Dermis microvascular lymphatic vessel endothelial cell (primary cell): ENCODE measurements at regions not wholly inside any gene's neighbourhood (a gene's known extent, or its start where the extent isn't known, plus 50 kb on each side); places are given as distances from the start of the nearest gene placed in this dataset.
"Not testable (repeated sequence)": the region's sequence is repeated elsewhere in the genome, so short reads cannot be mapped to it uniquely, and the experiment has no call there.

ENCODE experiments used
- DNase-seq, 2 donors: peaks; one replicate each; pipeline versions ENCODE4 v3.0.0 to v3.0.0-alpha.2; 2010; ENCODE audit warnings: low read depth in 2 of 2

DNA sequence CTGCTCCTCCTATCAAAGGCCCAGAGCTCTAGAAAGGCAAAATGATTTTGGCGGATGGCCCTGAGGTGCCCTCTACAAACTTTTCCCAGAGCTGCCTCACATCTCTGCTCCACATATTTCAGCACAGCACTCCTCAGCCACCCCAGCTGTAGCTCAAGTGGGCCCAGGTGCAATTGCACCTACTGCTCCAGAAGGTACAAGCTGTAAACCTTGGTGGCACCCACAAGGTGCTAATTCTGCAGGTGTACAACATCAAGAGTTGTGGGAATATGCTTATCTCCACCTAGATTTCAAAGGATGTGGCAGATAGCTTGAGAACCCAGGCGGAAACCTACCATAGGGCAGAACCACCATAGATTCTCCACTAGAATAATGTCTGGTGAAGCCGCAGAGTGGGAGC is 432.2 kb downstream of the TMEM232 start:
- DNase-seq: no peak

DNA sequence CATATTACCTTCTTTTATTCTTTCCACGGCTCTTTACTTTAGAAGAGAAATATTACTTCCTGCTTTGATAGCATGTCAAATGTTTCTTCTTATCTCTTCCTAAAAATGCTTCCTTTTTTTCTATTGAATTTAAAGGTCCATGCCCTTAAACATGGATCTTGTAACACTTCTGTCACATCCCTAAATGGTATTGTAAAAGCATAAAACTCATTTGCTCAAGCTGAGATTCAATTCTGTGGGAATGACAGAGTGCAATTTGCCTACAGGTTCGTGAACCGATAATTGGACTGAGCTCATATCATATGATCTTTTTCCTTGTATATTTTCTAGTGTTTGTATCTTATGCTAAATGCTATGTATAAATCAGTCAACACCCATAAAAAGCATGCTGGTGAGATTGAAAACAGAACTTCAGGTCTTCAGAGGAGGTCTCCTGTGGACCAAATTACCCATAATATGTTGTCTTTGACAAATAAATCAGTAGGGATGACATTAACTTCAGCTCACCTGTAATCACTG is 429.3 kb downstream of the TMEM232 start:
- DNase-seq: no peak

DNA sequence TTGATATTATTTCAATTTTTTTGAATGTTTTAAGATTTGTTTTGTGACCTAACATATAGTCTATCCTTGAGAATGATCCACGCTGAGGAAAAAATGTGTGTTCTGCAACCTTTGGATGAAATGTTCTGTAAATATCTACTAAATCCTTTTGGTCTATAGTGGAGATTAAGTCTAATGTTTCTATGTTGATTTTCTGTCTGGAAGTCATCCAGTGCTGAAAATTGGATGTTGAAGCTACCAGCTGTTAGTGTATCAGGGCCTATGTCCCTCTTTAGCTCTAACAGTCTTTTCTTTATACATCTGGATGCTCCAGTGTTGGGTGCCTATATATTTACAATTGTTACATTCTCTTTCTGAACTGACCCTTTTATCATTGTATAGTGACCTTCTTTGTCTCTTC is 422.3 kb downstream of the TMEM232 start:
- no peak for DNase-seq

DNA sequence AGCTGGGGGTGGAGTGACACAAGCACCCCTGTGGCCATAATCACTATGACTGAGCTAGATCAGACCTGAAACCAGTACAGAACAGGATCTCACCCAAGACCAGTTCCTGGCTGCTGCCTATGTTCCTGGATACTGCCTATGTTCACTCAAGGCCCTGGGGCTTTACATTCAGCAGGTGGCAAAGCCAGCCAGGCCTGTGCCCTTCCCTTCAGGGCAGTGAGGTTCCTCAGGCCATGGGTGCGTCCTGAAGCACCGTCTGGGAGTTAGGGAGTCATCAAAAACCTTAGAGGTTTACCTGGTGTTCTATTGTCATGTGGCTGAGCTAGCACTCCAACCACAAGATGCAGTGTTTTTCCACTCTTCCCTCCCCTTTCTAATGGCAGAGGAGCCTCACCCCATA is 419.8 kb downstream of the TMEM232 start:
- DNase-seq: no peak

DNA sequence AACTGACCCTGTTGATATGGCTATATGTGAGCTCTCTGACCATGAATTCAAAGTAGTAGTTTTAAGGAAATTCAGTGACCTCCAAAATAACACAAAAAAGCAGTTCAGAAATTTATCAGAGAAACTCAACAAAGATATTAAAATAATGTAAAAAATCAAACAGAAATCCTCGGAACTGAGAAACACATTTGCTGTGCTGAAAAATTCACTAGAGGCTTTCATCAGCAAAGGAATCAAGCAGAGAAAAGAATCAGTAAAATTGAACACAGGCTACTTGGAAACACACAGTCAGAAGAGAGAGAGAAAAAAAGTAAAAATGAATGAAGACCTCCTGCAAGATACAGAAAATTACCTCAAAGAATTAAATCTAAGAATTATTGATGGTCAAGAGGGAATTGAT is 417.2 kb downstream of the TMEM232 start:
- no peak for DNase-seq

DNA sequence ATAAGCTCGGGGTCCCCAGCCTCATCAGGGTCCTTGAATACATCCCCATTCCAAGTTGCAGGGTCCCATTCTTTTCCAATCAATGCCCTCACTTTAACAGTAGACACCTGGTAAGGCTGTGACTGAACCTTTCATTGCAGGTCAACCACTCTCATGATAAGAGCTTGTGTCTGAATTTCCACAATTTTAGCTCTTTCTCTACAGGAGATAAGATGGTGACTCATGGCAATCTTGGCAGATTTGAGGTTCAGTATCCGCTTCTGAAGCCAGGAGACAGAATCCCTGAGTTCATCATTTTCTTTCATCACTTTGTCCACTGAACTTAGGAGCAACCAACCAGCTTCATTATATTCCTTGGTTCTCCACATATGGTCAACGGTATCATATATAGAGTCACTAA is 409.9 kb downstream of the TMEM232 start:
- not testable (repeated sequence) for DNase-seq

DNA sequence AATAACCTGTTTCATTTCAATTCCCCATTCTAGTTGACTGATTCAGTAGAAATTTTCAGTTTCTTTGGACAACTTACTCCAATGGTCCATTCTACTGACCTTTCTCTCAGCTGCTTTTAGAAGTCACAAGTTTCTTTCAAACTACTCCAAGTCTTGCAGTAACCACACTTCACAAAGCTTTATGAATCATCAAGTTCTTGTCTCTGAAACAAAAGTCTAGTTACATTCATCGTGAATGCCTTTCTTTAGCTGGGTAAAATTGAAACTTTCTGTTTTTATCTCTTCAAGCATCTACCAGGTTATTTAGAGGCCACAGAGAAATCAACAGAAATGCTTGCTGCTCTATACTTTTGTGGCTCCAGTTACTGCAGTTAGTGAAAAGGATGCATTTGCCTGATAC is 405.4 kb downstream of the TMEM232 start:
- no peak for DNase-seq

DNA sequence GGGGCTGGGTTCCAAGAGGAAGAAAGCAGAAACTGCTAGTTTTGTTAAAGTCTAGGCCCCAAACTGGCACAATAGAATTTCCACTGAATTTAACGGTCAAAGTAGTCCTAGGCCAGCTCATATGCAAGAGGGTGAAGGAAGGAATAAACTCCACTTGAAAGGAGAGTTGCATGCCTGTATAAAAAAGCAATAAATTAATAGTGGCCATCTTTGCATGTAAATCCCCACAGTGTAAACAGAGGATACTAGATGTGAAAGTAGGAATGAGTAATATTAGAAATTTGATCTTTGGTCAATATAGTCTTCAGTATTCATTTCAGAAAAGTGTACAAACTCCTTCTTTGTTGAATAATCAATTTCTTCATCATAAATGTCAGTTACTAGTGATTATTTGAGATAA is 403.1 kb downstream of the TMEM232 start:
- no peak for DNase-seq

DNA sequence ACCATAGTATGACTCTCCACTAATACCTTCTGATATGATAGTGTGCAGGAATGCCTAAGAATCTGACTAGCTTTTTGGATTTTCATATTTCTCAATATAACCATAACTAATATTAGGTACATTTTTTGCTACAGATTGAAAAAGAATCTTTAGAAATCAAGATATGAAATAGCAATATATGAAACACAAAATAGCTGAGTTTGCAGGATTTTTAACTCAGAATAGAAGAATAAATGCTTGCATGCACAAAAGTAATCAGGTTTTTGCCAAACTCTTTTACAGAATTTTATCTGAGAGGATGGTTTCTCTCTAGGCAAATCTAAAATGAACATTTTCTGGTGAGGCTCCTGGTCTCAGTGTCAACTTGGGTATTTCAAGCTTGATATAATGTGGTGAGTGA is 402.6 kb downstream of the TMEM232 start:
- no peak for DNase-seq

DNA sequence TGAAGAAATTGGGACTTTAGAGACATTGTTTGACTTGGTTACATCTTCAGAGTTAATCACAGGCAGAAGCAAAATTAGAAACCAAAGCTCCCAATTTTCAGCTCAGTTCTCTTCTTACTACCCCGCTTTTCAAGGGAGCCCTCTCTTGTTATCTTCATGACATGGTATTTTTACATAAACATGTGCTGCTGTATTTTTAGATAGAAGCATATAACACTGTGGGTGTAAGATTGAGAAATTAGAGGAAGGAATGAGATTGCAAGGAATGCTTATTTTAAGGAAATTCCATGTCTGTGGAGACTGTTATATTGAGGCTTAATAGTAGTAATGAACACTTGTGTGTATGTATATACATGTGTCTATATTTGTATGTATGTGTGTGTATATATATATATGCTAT is 401.6 kb downstream of the TMEM232 start:
- DNase-seq: no peak

DNA sequence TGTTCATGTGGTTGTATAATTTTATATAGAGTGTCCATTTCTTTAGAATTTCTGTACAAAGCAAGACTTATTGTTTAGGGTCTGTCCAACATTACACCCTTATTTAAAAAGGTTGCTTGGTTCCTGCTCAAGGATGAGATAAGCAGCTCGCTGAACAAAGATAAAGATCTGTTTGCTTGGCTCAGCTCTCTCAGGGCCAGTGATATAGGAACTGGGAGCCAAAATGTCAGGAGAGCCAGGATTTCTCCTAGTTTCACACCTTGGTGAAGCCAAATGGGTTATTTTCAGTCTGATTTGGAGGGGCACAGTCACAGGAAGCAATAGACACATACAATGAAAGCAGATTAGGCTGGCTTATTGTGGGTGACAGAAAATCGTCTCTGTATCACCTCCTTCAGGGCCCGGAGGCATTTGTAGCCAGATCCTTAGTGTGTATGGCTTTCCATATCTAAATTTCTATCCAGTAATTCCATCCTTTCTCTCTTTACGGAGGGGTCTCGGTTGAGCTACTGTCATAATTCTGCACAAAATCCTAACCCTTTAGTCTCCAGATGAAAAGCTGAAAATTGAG is 396.4 kb downstream of the TMEM232 start:
- DNase-seq: no peak

DNA sequence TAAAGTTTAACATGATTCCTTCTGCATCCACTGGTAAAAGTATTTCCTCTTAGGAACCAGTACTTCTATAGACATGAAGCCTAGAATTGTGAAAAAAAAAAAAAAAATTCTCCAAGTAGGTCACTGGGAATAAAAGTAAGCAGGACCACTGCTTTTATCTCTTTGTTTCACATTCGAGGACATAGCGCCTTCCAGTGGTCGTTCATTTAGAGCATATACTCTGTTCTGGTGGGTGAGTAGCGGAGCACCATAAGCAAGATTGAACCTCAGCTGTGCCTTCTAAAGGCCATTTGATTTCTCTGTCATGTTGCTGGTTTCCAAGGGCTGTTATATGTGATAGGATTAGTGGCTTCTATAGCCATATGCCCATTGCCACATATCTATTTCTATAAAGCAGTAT is 393.1 kb downstream of the TMEM232 start:
- no peak for DNase-seq

DNA sequence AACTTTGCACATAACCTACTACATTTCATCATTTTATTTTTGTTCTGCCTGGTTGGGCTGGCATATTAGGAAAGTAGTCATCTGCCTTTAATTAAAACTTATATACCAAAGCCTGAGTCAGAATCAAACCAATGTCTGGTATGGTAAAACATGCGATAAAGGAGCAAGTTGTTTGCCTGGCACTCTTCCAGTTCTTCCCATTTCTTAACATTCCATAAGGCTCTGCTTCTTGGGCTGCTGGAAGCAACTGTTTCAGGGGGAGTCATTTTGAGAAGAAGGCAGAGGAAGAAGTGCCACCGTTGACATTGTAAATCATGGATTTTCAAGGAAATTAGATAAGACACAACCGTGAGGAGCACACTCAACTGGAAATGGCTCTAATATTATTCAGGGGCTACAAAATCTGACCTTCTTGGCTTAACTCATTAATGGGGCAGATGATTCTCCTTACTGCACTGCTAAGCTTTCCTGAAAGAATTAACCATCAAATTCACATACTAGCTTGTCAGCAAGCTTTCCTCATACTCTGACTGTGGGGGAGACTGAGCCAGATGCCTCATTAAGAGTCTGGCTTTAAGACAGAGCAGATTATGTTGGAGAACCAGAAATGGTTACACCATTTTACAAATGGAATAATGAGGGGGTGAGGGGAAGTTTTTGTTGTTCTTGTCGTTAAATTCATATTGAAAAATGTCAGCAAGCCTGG is 391.0 kb downstream of the TMEM232 start:
- no peak for DNase-seq

DNA sequence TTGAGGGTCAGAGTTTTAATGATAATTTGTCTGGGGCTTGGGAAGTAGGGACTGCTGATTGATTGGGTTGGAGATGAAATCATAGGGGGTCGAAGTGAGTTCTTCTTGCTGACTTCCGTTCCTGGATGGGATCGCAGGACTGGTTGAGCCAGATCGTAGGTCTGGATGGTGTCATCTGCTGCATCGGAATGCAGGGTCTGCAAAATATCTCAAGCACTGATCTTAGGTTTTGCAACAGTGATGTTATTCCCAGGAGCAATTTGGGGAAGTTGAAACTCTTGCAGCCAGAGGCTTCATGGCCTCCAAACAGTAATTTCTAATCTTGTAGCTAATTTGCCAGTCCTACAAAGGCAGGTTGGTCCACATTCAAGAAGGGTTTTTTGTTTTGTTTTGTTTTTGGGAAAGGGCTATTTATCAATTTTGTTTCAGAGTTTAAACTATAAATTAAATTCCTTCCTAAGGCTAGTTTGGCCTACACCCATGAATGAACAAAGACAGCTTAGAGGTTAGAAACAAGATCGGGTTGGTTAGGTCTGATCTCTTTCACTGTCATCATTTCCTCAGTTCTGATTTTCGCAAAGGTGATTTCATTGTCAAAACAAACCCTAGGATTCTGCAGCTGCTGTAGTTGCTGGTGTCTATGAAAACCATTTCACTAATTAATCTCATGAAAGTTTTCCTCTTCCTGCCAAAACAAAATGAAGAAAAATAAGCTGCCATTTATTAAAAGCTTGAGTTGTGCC is 388.0 kb downstream of the TMEM232 start:
- no peak for DNase-seq

DNA sequence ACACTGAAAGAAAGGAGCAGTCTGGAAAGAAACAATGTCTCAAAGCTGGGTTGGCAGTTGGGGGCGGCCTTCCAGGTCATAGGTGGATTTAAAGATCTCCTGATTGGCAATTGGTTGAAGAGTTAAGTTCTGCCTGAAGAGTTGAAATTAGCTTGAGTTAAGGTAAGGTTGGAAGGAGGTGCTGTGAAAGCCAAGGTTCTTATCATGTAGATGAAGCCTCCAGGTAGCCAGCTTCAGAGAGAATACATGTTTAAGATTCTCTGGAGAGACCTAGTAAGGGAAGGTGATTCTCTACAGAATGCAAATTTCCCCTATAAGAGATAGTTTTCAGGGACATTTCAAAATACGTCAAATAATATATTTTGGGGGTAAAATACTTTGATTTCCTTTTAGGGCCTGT is 387.1 kb downstream of the TMEM232 start:
- DNase-seq: no peak

DNA sequence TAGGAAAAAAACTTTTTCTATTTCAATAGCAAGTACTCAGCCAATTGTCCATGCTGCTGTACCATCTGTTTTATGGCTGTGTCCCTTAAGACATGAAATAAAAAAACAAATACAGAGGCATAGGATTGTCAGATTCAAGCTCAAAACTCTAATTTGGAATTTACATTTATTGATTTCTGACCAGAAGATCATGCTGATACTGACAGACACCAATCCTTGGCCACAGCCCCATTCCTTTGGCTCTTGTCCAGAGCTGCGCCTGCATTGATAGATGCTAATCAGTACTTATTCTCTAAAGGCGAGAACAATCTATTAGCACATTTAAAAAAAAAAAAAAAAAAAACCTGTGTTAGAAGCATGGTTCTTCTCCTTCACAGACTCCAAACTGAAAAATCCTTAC is 384.6 kb downstream of the TMEM232 start:
- DNase-seq: no peak

DNA sequence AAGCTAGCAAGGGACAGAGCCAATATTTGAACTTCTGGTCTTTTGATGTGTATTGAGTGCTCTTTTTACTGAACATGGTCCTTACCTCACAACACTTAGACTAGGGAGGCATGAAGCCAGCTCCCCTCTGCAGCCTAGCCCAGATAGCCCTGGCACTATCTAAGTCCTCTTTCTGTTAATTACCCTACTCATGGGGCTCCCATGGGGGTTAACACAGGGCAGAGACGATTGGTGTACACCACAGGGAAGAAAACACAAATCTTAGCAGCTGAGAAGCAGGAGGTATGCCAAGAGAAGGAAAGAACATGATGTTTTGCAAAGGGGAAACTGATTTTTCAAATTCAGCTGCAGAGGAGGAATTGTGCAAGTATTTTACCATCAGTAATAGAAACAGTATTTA is 383.8 kb downstream of the TMEM232 start:
- DNase-seq: no peak

DNA sequence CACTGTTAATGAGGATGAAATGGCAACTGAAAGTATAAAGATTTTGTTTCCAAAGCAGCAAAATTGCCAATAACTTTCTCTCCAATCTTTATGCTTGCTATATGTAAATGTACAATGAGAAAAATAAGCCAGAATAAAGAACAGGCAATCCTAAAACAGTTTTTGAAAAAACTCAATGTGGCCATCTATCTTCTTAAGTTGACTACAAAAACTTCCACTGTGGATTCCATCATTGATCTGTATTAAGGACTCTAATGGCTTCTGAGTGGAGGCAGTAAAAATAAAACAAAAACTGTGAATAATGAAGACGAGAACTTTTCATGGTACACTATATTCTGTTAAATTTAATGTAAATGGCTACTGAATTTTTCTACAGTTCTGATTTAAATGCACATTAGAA is 382.9 kb downstream of the TMEM232 start:
- DNase-seq: no peak

DNA sequence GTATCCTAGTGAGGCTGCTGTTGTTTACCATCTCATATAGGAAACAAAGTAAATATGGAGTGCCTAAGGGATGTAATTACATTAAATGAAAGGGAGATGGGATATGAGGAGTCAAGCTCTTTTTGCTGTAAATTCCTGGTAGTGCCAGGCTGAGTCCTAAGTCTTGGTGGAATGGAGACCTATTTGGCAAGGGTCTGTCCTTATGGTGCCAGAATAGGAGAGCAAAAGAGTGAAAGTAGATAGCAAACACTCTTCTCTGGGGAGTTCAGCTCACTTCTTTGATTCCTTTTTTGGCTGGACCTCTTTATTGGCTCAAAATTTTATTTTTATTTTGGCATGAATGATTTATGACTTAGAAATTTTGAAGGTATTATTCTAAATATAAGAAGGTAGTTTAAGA is 380.8 kb downstream of the TMEM232 start:
- DNase-seq: no peak

DNA sequence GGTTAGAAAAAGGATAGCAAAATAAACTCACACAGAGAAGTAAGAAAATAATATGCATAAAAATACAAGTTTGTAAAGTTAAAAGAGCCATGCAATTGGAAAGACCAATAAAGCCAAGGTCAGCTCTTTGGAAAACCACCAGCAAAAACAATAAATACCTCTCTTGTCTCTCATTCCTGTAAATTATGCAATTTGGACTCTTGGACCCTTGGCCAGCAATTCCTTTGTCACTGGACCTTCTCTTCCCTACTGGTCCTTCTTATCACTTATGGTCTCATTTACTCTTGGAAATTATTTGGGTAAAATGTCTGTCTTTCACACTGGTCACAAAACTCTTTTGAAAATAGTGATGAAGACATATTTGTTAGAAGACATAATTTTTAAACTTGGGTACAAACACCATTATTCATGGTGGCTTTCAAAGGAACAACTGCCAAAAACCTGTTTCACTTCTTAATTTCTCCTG is 379.5 kb downstream of the TMEM232 start:
- no peak for DNase-seq

DNA sequence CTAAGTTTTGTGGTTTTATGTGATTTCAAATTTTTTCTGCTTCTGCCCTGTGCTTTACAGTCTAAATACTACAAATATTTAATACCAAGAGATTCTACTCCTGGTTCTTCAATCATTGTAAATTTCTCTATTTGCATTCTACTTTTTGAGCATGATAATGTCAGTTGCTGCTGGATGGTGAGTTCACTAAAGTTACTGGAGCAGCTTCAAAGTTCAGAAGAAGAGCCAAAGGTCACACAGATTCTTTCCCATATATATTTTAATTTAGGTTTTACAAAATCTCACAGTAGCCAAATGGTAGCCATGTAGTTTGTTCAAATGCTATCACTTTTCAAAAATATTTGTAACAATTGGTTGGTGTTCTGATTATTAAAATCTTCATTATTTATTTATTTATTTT is 378.7 kb downstream of the TMEM232 start:
- DNase-seq: no peak

DNA sequence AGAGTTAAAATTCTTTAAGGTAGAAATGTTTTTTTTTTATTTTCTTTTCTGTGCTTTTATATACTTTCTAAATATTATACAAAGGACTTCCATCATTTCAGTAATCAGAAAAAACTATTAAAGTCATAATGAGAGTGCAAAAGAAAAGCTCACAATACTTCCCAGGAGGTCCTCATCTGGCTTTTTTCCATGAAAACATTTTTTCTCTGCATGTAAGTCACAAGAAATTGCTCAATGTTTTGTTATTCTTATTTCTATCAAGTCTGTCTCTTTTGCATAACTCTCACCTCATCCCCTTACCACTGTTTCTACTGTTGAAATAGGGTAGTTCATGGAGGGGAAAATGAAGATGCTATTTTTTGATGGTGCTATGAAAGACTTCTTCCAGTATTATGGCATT is 375.0 kb downstream of the TMEM232 start:
- no peak for DNase-seq

DNA sequence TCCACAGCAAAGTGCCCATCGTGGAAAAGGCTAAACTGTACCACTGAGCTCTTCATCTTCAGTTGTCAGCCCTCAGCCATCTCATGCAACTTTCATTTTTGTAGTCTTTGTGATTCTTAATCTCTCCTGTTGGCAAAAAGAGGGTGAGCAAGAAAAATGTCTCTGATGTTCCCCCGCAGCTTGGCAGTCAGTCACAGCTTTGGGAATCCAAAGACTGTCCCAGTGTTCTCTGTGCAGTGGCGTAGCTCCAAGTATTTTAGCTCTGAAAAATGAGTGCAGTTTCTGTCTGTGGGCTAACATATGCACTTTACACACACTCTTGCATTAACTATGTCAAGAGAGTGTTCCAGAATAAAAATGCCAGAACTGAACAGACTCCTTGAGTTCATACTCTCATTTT is 372.2 kb downstream of the TMEM232 start:
- no peak for DNase-seq
